ENCODE measurements at regions not wholly inside any gene's neighbourhood (a gene's known extent, or its start where the extent isn't known, plus 50 kb on each side); places are given as distances from the start of the nearest gene placed in this dataset.

- H3K27ac ChIP-seq = no peak overlapping the region
- H4K20me1 ChIP-seq = no peaks in the 10 kb centered on the region
Measured at GRCh38 chr4:126046081-126046614, 731.4 kb downstream of the FAT4 start.

GRCh38 chr4:126047114-126047513 is 732.4 kb downstream of the FAT4 start:
- Histone ChIP-seq H3K4me1 (no peaks in the 10 kb centered on the region), H4K20me1 (no peaks in the 10 kb centered on the region), H3K27ac (no peak overlapping the region), H3K36me3 (no peaks in the 10 kb centered on the region), H3K9ac (no peak overlapping the region), H3K9me3 (no peaks in the 10 kb centered on the region), H3K4me2 (no peak overlapping the region), H3K27me3 (no peaks in the 10 kb centered on the region), H3K4me3 (no peak overlapping the region)
- no peak for TF ChIP-seq Cebpa-rat (IDR thresholded peaks at IDR 0.05)

More at GRCh38 chr4:126046081-126046614, 731.4 kb downstream of the FAT4 start:
- TF ChIP-seq Cebpa-rat (IDR thresholded peaks at IDR 0.05) = no peak
- Histone ChIP-seq H3K9me3 (no peaks in the 10 kb centered on the region), H3K4me1 (no peaks in the 10 kb centered on the region), H3K9ac (no peak overlapping the region), H3K4me3 (no peak overlapping the region), H3K27me3 (no peaks in the 10 kb centered on the region), H3K36me3 (no peaks in the 10 kb centered on the region), H3K4me2 (no peak overlapping the region)

GRCh38 chr4:126051689-126052424 is 737.1 kb downstream of the FAT4 start:
- Histone ChIP-seq H3K9me3 (no peaks in the 10 kb centered on the region), H3K27ac (no peak overlapping the region), H3K36me3 (no peaks in the 10 kb centered on the region), H3K4me1 (no peaks in the 10 kb centered on the region), H4K20me1 (no peaks in the 10 kb centered on the region), H3K4me3 (no peak overlapping the region), H3K9ac (no peak overlapping the region), H3K27me3 (no peaks in the 10 kb centered on the region), H3K4me2 (no peak overlapping the region)
- no peak for TF ChIP-seq Cebpa-rat (IDR thresholded peaks at IDR 0.05)

- Histone ChIP-seq H3K4me2 (no peak overlapping the region), H3K36me3 (no peaks in the 10 kb centered on the region), H4K20me1 (no peaks in the 10 kb centered on the region), H3K27ac (no peak overlapping the region), H3K9ac (no peak overlapping the region), H3K27me3 (no peaks in the 10 kb centered on the region), H3K4me3 (no peak overlapping the region), H3K4me1 (no peaks in the 10 kb centered on the region), H3K9me3 (no peaks in the 10 kb centered on the region)
- TF ChIP-seq Cebpa-rat (IDR thresholded peaks at IDR 0.05) = no peak
Measured at GRCh38 chr4:126056116-126056650, 741.4 kb downstream of the FAT4 start.

- H3K27me3 ChIP-seq = no peaks in the 10 kb centered on the region
- no peaks in the 10 kb centered on the region for H3K36me3 ChIP-seq
- no peak overlapping the region for H3K27ac ChIP-seq
- H3K9ac ChIP-seq = no peak overlapping the region
- no peak overlapping the region for H3K4me2 ChIP-seq
- H3K4me1 ChIP-seq = no peaks in the 10 kb centered on the region
- H4K20me1 ChIP-seq = no peaks in the 10 kb centered on the region
- no peak for TF ChIP-seq Cebpa-rat (IDR thresholded peaks at IDR 0.05)
- no peak overlapping the region for H3K4me3 ChIP-seq
- H3K9me3 ChIP-seq = no peaks in the 10 kb centered on the region
Measured at GRCh38 chr4:126057371-126057770, 742.6 kb downstream of the FAT4 start.

GRCh38 chr4:126058596-126058995 is 743.8 kb downstream of the FAT4 start:
- no peak overlapping the region for H3K4me2 ChIP-seq
- no peaks in the 10 kb centered on the region for H3K27me3 ChIP-seq
- H3K9ac ChIP-seq = no peak overlapping the region
- no peaks in the 10 kb centered on the region for H3K36me3 ChIP-seq
- no peaks in the 10 kb centered on the region for H4K20me1 ChIP-seq
- TF ChIP-seq Cebpa-rat (IDR thresholded peaks at IDR 0.05) = no peak
- H3K9me3 ChIP-seq = no peaks in the 10 kb centered on the region
- no peak overlapping the region for H3K27ac ChIP-seq
- H3K4me1 ChIP-seq = no peaks in the 10 kb centered on the region
- H3K4me3 ChIP-seq = no peak overlapping the region

GRCh38 chr4:126061655-126062054 is 746.9 kb downstream of the FAT4 start:
- Histone ChIP-seq H3K4me1 (no peaks in the 10 kb centered on the region), H4K20me1 (no peaks in the 10 kb centered on the region), H3K9ac (no peak overlapping the region), H3K27me3 (no peaks in the 10 kb centered on the region), H3K27ac (no peak overlapping the region), H3K4me3 (no peak overlapping the region), H3K4me2 (no peak overlapping the region), H3K9me3 (no peaks in the 10 kb centered on the region), H3K36me3 (no peaks in the 10 kb centered on the region)
- no peak for TF ChIP-seq Cebpa-rat (IDR thresholded peaks at IDR 0.05)

- Histone ChIP-seq H3K9me3 (no peaks in the 10 kb centered on the region), H3K27ac (no peak overlapping the region), H4K20me1 (no peaks in the 10 kb centered on the region), H3K9ac (no peak overlapping the region), H3K4me2 (no peak overlapping the region), H3K4me3 (no peak overlapping the region), H3K36me3 (no peaks in the 10 kb centered on the region), H3K27me3 (no peaks in the 10 kb centered on the region), H3K4me1 (no peaks in the 10 kb centered on the region)
- no peak for TF ChIP-seq Cebpa-rat (IDR thresholded peaks at IDR 0.05)
Measured at GRCh38 chr4:126065016-126065415, 750.3 kb downstream of the FAT4 start.

- Histone ChIP-seq H3K36me3 (no peaks in the 10 kb centered on the region), H3K4me2 (no peak overlapping the region), H4K20me1 (no peaks in the 10 kb centered on the region), H3K4me3 (no peak overlapping the region), H3K4me1 (no peaks in the 10 kb centered on the region), H3K9ac (no peak overlapping the region), H3K27ac (no peak overlapping the region), H3K9me3 (no peaks in the 10 kb centered on the region), H3K27me3 (no peaks in the 10 kb centered on the region)
- no peak for TF ChIP-seq Cebpa-rat (IDR thresholded peaks at IDR 0.05)
Measured at GRCh38 chr4:126071346-126072333, 756.9 kb downstream of the FAT4 start.

All from BLaER1 (cell line).